Muscle layer of duodenum (tissue), 2 donors: ENCODE measurements at regions not wholly inside any gene's neighbourhood (a gene's known extent, or its start where the extent isn't known, plus 50 kb on each side); places are given as distances from the start of the nearest gene placed in this dataset.
"Not testable (repeated sequence)": the region's sequence is repeated elsewhere in the genome, so short reads cannot be mapped to it uniquely, and the experiment has no call there.

Experiments used
- H3K27ac ChIP-seq: one replicate; pipeline ENCODE4 v1.7.0; 2013; ENCODE audit warnings: mild to moderate bottlenecking, low read length
- H3K27me3 ChIP-seq: one replicate; pipeline ENCODE4 v1.7.0; 2013; ENCODE audit warnings: low read depth, mild to moderate bottlenecking, control low read depth, low read length
- H3K36me3 ChIP-seq, 2 donors: one replicate each; pipeline ENCODE4 v1.7.0; 2013; ENCODE audit warnings: low read length in 2 of 2, control low read depth in 1 of 2, mild to moderate bottlenecking in 1 of 2; ENCODE audit not compliant: insufficient read depth in 2 of 2, control insufficient read depth in 1 of 2
- H3K4me1 ChIP-seq, 2 donors: one replicate each; pipeline ENCODE4 v1.7.0; 2013; ENCODE audit warnings: low read length in 2 of 2, mild to moderate bottlenecking in 2 of 2, control low read depth in 1 of 2, moderate library complexity in 1 of 2; ENCODE audit not compliant: insufficient read depth in 2 of 2, control insufficient read depth in 1 of 2
- H3K4me3 ChIP-seq, 2 donors: one replicate each; pipeline ENCODE4 v1.7.0; 2013; ENCODE audit warnings: low read length in 2 of 2, low read depth in 1 of 2, mild to moderate bottlenecking in 1 of 2
- H3K9me3 ChIP-seq, 2 donors: one replicate each; pipeline ENCODE4 v1.7.0; 2013; ENCODE audit warnings: low read length in 2 of 2, control low read depth in 1 of 2, mild to moderate bottlenecking in 1 of 2; ENCODE audit not compliant: control insufficient read depth in 1 of 2
- donor health status: healthy.

- H3K4me1 ChIP-seq, result no peaks in the 10 kb centered on the region
- H3K9me3 ChIP-seq, result no peaks in the 10 kb centered on the region
- no peak overlapping the region for H3K4me3 ChIP-seq
- no peaks in the 10 kb centered on the region for H3K27me3 ChIP-seq
- H3K36me3 ChIP-seq, result no peaks in the 10 kb centered on the region
- no peak overlapping the region for H3K27ac ChIP-seq
Observed at GRCh38 chr10:124323806-124324205, 94.9 kb downstream of the OAT start.

- Histone ChIP-seq H3K9me3 (no peaks in the 10 kb centered on the region), H3K4me1 (no peaks in the 10 kb centered on the region), H3K36me3 (no peaks in the 10 kb centered on the region), H3K27ac (no peak overlapping the region), H3K27me3 (no peaks in the 10 kb centered on the region), H3K4me3 (no peak overlapping the region)
Observed at GRCh38 chr10:124323111-124323725, 95.5 kb downstream of the OAT start.

- H3K4me3 ChIP-seq, result no peak overlapping the region
Observed at GRCh38 chr10:124322191-124322980, 96.3 kb downstream of the OAT start.

GRCh38 chr10:124321433-124322089 is 97.2 kb downstream of the OAT start:
- Histone ChIP-seq H3K36me3 (no peaks in the 10 kb centered on the region), H3K27ac (no peak overlapping the region), H3K4me1 (no peaks in the 10 kb centered on the region), H3K4me3 (no peak overlapping the region), H3K27me3 (no peaks in the 10 kb centered on the region), H3K9me3 (no peaks in the 10 kb centered on the region)

More at GRCh38 chr10:124322191-124322980, 96.3 kb downstream of the OAT start:
- no peak overlapping the region for H3K27ac ChIP-seq
- no peaks in the 10 kb centered on the region for H3K9me3 ChIP-seq
- no peaks in the 10 kb centered on the region for H3K27me3 ChIP-seq
- H3K36me3 ChIP-seq, result no peaks in the 10 kb centered on the region
- no peaks in the 10 kb centered on the region for H3K4me1 ChIP-seq

GRCh38 chr10:124320778-124321432 is 97.8 kb downstream of the OAT start:
- Histone ChIP-seq H3K36me3 (no peaks in the 10 kb centered on the region), H3K27me3 (no peaks in the 10 kb centered on the region), H3K4me1 (no peaks in the 10 kb centered on the region), H3K27ac (no peak overlapping the region), H3K9me3 (no peaks in the 10 kb centered on the region), H3K4me3 (no peak overlapping the region)

- Histone ChIP-seq H3K9me3 (no peaks in the 10 kb centered on the region), H3K4me1 (no peaks in the 10 kb centered on the region), H3K4me3 (no peak overlapping the region), H3K36me3 (no peaks in the 10 kb centered on the region), H3K27ac (no peak overlapping the region), H3K27me3 (no peaks in the 10 kb centered on the region)
Observed at GRCh38 chr10:124319926-124320391, 98.8 kb downstream of the OAT start.

- H3K36me3 ChIP-seq, H3K27ac ChIP-seq, H3K4me1 ChIP-seq, H3K27me3 ChIP-seq, H3K4me3 ChIP-seq, H3K9me3 ChIP-seq: not testable (repeated sequence)
Observed at GRCh38 chr10:124319520-124319919, 99.2 kb downstream of the OAT start.

GRCh38 chr10:124318811-124319210 is 99.9 kb downstream of the OAT start:
- H3K4me3 ChIP-seq, result no peak overlapping the region

GRCh38 chr10:124318076-124318475 is 100.6 kb downstream of the OAT start:
- H3K36me3 ChIP-seq, result no peaks in the 10 kb centered on the region
- H3K4me3 ChIP-seq, result no peak overlapping the region
- H3K4me1 ChIP-seq, result no peaks in the 10 kb centered on the region
- H3K27me3 ChIP-seq, result no peaks in the 10 kb centered on the region
- no peak overlapping the region for H3K27ac ChIP-seq
- no peaks in the 10 kb centered on the region for H3K9me3 ChIP-seq

More at GRCh38 chr10:124318811-124319210, 99.9 kb downstream of the OAT start:
- Histone ChIP-seq H3K9me3 (no peaks in the 10 kb centered on the region), H3K27me3 (no peaks in the 10 kb centered on the region), H3K27ac (no peak overlapping the region), H3K4me1 (no peaks in the 10 kb centered on the region), H3K36me3 (no peaks in the 10 kb centered on the region)

- no peak overlapping the region for H3K4me3 ChIP-seq
- no peaks in the 10 kb centered on the region for H3K27me3 ChIP-seq
- no peak overlapping the region for H3K27ac ChIP-seq
Observed at GRCh38 chr10:124316326-124316725, 102.4 kb downstream of the OAT start.

More at GRCh38 chr10:124316326-124316725, 102.4 kb downstream of the OAT start:
- Histone ChIP-seq H3K36me3 (no peaks in the 10 kb centered on the region), H3K9me3 (no peaks in the 10 kb centered on the region), H3K4me1 (no peaks in the 10 kb centered on the region)
